DMS53 treated with DMSO at 0.1 percent for 48 hours (cell line): ENCODE measurements at regions not wholly inside any gene's neighbourhood (a gene's known extent, or its start where the extent isn't known, plus 50 kb on each side); places are given as distances from the start of the nearest gene placed in this dataset.
"Not testable (repeated sequence)": the region's sequence is repeated elsewhere in the genome, so short reads cannot be mapped to it uniquely, and the experiment has no call there.

Source experiments
- DNase-seq: peaks from one replicate; lab custom pipeline; 2025; ENCODE audit not compliant: unreplicated experiment; lab: John Stamatoyannopoulos, UW

- no peak for DNase-seq
Observed at GRCh38 chr4:123209436-123209835, 187.2 kb upstream of the SPRY1 start.

- no peak for DNase-seq
Observed at GRCh38 chr4:123215536-123215935, 181.1 kb upstream of the SPRY1 start.

GRCh38 chr4:123216543-123216942, 180.1 kb upstream of the SPRY1 start:
- DNase-seq = no peak

- no peak for DNase-seq
Observed at GRCh38 chr4:123216946-123217345, 179.6 kb upstream of the SPRY1 start.

GRCh38 chr4:123217664-123218063, 178.9 kb upstream of the SPRY1 start:
- no peak for DNase-seq

- DNase-seq = no peak
Observed at GRCh38 chr4:123218981-123219380, 177.6 kb upstream of the SPRY1 start.

- DNase-seq = no peak
Observed at GRCh38 chr4:123229286-123229685, 167.3 kb upstream of the SPRY1 start.

GRCh38 chr4:123230061-123230460, 166.5 kb upstream of the SPRY1 start:
- no peak for DNase-seq

GRCh38 chr4:123232439-123232838, 164.2 kb upstream of the SPRY1 start:
- no peak for DNase-seq

GRCh38 chr4:123233136-123233768, 163.3 kb upstream of the SPRY1 start:
- DNase-seq = no peak

GRCh38 chr4:123234955-123235354, 161.6 kb upstream of the SPRY1 start:
- DNase-seq = no peak

GRCh38 chr4:123235431-123235830, 161.2 kb upstream of the SPRY1 start:
- no peak for DNase-seq

- no peak for DNase-seq
Observed at GRCh38 chr4:123236606-123237005, 160.0 kb upstream of the SPRY1 start.

GRCh38 chr4:123240286-123240685, 156.3 kb upstream of the SPRY1 start:
- not testable (repeated sequence) for DNase-seq

- DNase-seq = not testable (repeated sequence)
Observed at GRCh38 chr4:123243220-123243619, 153.4 kb upstream of the SPRY1 start.

- no peak for DNase-seq
Observed at GRCh38 chr4:123244137-123244536, 152.5 kb upstream of the SPRY1 start.

GRCh38 chr4:123246085-123246484, 150.5 kb upstream of the SPRY1 start:
- no peak for DNase-seq

- DNase-seq = no peak
Observed at GRCh38 chr4:123248085-123248659, 148.4 kb upstream of the SPRY1 start.

- DNase-seq = no peak
Observed at GRCh38 chr4:123249821-123250220, 146.8 kb upstream of the SPRY1 start.

- no peak for DNase-seq
Observed at GRCh38 chr4:123250843-123251242, 145.8 kb upstream of the SPRY1 start.

- DNase-seq = no peak
Observed at GRCh38 chr4:123255971-123256370, 140.6 kb upstream of the SPRY1 start.

GRCh38 chr4:123256901-123257300, 139.7 kb upstream of the SPRY1 start:
- DNase-seq = no peak

GRCh38 chr4:123257591-123257990, 139.0 kb upstream of the SPRY1 start:
- DNase-seq = no peak
